A673 (cell line): ENCODE measurements at regions not wholly inside any gene's neighbourhood (a gene's known extent, or its start where the extent isn't known, plus 50 kb on each side); places are given as distances from the start of the nearest gene placed in this dataset.

Experiments used
- BruUV-seq: library from RNA; stranded (reverse); fragments of 400-500 nt; replicated peaks from 2 replicates; lab custom pipeline; 2021; lab: Mats Ljungman, UMichigan
- CTCF ChIA-PET: fragments of 300-600 bp; sonication (Branson Sonifier 250); formaldehyde crosslinking; loops from one replicate; lab custom pipeline; 2022; ENCODE audit warnings: antibody characterized with exemption; lab: Charles Lee
- POLR2A ChIA-PET: fragments of 300-600 bp; sonication (Branson Sonifier 250); formaldehyde crosslinking; loops from one replicate; lab custom pipeline; 2022; ENCODE audit warnings: antibody characterized with exemption; ENCODE audit not compliant: low non-redundant PET; lab: Charles Lee
- DNase-seq: peaks from one replicate; pipeline ENCODE4 v3.0.0-alpha.2; 2015; ENCODE audit warnings: low spot score
- H3K27ac ChIP-seq: fragments of 200-600 bp; sonication (generic); 2 replicates; pipeline ENCODE4 v1.5.1; 2016; ENCODE audit warnings: mixed run types, low read depth, mild to moderate bottlenecking, mixed read lengths, antibody characterized with exemption, low read length; ENCODE audit not compliant: poor library complexity, severe bottlenecking
- H3K27me3 ChIP-seq: fragments of 200-600 bp; sonication (generic); replicated peaks from 2 replicates; pipeline ENCODE4 v1.6.1; 2017; ENCODE audit warnings: mixed run types, low read depth, mild to moderate bottlenecking, mixed read lengths, antibody characterized with exemption, low read length; ENCODE audit not compliant: insufficient read depth, poor library complexity
- H3K36me3 ChIP-seq: fragments of 200-600 bp; sonication (generic); 2 replicates; pipeline ENCODE4 v1.6.1; 2016; ENCODE audit warnings: mixed run types, mild to moderate bottlenecking, mixed read lengths, antibody characterized with exemption, low read length; ENCODE audit not compliant: insufficient read depth, poor library complexity, severe bottlenecking
- H3K4me1 ChIP-seq: fragments of 200-600 bp; sonication (generic); 2 replicates; pipeline ENCODE4 v1.6.1; 2017; ENCODE audit warnings: mixed run types, mild to moderate bottlenecking, mixed read lengths, antibody characterized with exemption, low read length; ENCODE audit not compliant: insufficient read depth, poor library complexity, severe bottlenecking
- H3K4me3 ChIP-seq: fragments of 200-600 bp; sonication (generic); 2 replicates; pipeline ENCODE4 v1.5.1; 2016; ENCODE audit warnings: low read depth, mixed run types, mild to moderate bottlenecking, mixed read lengths, low read length; ENCODE audit not compliant: poor library complexity, severe bottlenecking
- H3K9me3 ChIP-seq: fragments of 200-600 bp; sonication (generic); 2 replicates; pipeline ENCODE4 v1.6.1; 2016; ENCODE audit warnings: mixed run types, low read depth, mild to moderate bottlenecking, mixed read lengths, antibody characterized with exemption, low read length; ENCODE audit not compliant: poor library complexity, severe bottlenecking
- CTCF ChIP-seq: fragments of 300-800, 200-600 bp; sonication (generic); conservative IDR thresholded peaks from 2 replicates; pipeline ENCODE4 v1.5.1; 2017; ENCODE audit warnings: low read depth, mild to moderate bottlenecking, antibody characterized with exemption, low read length, moderate library complexity, mixed read lengths
- EZH2 ChIP-seq: fragments of 200-600 bp; sonication (generic); IDR thresholded peaks from 2 replicates; pipeline ENCODE4 v1.6.1; 2017; ENCODE audit warnings: borderline replicate concordance, low read depth, mild to moderate bottlenecking, mixed read lengths, antibody characterized with exemption, low read length; ENCODE audit not compliant: poor library complexity, severe bottlenecking
- intact Hi-C: fragments of 100-400 bp; cut with micrococcal nuclease; formaldehyde crosslinking; loops from one replicate; pipeline ENCODE4 v1.10.0; 2022; ENCODE audit not compliant: unreplicated experiment

- H3K27ac ChIP-seq = no peak overlapping the region
- ChIA-PET POLR2A (no interaction called here), CTCF (no interaction called here)
- DNase-seq = no peak
- intact Hi-C loops = no loop called here
- no TSS peak for BruUV-seq
- no peaks in the 10 kb centered on the region for H3K27me3 ChIP-seq
- H3K4me3 ChIP-seq = no peak overlapping the region
- TF ChIP-seq CTCF (no peak), EZH2 (no peak)
- H3K9me3 ChIP-seq = no peaks in the 10 kb centered on the region
- no peaks in the 10 kb centered on the region for H3K36me3 ChIP-seq
- H3K4me1 ChIP-seq = no peaks in the 10 kb centered on the region
These were observed 444.7 kb upstream of the CNTN3 start for GRCh38 chr3:75059120-75059519.

- Histone ChIP-seq H3K4me1 (no peaks in the 10 kb centered on the region), H3K9me3 (no peaks in the 10 kb centered on the region), H3K27me3 (no peaks in the 10 kb centered on the region), H3K27ac (no peak overlapping the region), H3K36me3 (no peaks in the 10 kb centered on the region), H3K4me3 (no peak overlapping the region)
- POLR2A ChIA-PET = no interaction called here
- TF ChIP-seq EZH2 (no peak), CTCF (no peak)
- no peak for DNase-seq
- no TSS peak for BruUV-seq
- CTCF ChIA-PET = no interaction called here
- intact Hi-C loops = no loop called here
These were observed 447.3 kb upstream of the CNTN3 start for GRCh38 chr3:75061806-75062205.

GRCh38 chr3:75075158-75075557, 460.7 kb upstream of the CNTN3 start:
- ChIA-PET POLR2A (no interaction called here), CTCF (no interaction called here)
- intact Hi-C loops = no loop called here
- Histone ChIP-seq H3K27me3 (no peaks in the 10 kb centered on the region), H3K4me1 (no peaks in the 10 kb centered on the region), H3K36me3 (no peaks in the 10 kb centered on the region), H3K27ac (no peak overlapping the region), H3K4me3 (no peak overlapping the region), H3K9me3 (no peaks in the 10 kb centered on the region)
- BruUV-seq = no TSS peak
- TF ChIP-seq EZH2 = no peak
- TF ChIP-seq CTCF = no peak
- no peak for DNase-seq
